Stomach smooth muscle (tissue), 2 donors: ENCODE measurements at regions not wholly inside any gene's neighbourhood (a gene's known extent, or its start where the extent isn't known, plus 50 kb on each side); places are given as distances from the start of the nearest gene placed in this dataset.
"Not testable (repeated sequence)": the region's sequence is repeated elsewhere in the genome, so short reads cannot be mapped to it uniquely, and the experiment has no call there.

Source experiments
- H3K27ac ChIP-seq: one replicate; pipeline ENCODE4 v1.7.0; 2013; ENCODE audit warnings: mild to moderate bottlenecking, low read length, inconsistent platforms
- H3K27me3 ChIP-seq, 2 donors: one replicate each; pipeline ENCODE4 v1.7.0; 2013; ENCODE audit warnings: low read length in 2 of 2; ENCODE audit not compliant: insufficient read depth in 2 of 2, control insufficient read depth in 1 of 2
- H3K36me3 ChIP-seq, 2 donors: one replicate each; pipeline ENCODE4 v1.7.0; 2013; ENCODE audit warnings: low read length in 2 of 2; ENCODE audit not compliant: control insufficient read depth in 2 of 2, insufficient read depth in 2 of 2
- H3K4me1 ChIP-seq: one replicate; pipeline ENCODE4 v1.7.0; 2013; ENCODE audit warnings: low read length; ENCODE audit not compliant: control insufficient read depth, insufficient read depth
- H3K4me3 ChIP-seq, 2 donors: one replicate each; pipeline ENCODE4 v1.7.0; 2013; ENCODE audit warnings: low read length in 2 of 2
- H3K9ac ChIP-seq, 2 donors: one replicate each; pipeline ENCODE4 v1.7.0; 2013; ENCODE audit warnings: low read length in 2 of 2, mild to moderate bottlenecking in 1 of 2
- H3K9me3 ChIP-seq, 2 donors: one replicate each; pipeline ENCODE4 v1.7.0; 2013; ENCODE audit warnings: low read length in 2 of 2; ENCODE audit not compliant: control insufficient read depth in 2 of 2
- donor health status: healthy.
- donor health status: Pancreatic carcinoma.

- not testable (repeated sequence) for H3K9me3 ChIP-seq, H3K27ac ChIP-seq, H3K4me3 ChIP-seq, H3K27me3 ChIP-seq, H3K9ac ChIP-seq, H3K36me3 ChIP-seq
- peaks cover 11% of the 10 kb centered on the region for H3K4me1 ChIP-seq
Observed at GRCh38 chr16:29155866-29156200, 171.0 kb downstream of the LAT start.

DNA sequence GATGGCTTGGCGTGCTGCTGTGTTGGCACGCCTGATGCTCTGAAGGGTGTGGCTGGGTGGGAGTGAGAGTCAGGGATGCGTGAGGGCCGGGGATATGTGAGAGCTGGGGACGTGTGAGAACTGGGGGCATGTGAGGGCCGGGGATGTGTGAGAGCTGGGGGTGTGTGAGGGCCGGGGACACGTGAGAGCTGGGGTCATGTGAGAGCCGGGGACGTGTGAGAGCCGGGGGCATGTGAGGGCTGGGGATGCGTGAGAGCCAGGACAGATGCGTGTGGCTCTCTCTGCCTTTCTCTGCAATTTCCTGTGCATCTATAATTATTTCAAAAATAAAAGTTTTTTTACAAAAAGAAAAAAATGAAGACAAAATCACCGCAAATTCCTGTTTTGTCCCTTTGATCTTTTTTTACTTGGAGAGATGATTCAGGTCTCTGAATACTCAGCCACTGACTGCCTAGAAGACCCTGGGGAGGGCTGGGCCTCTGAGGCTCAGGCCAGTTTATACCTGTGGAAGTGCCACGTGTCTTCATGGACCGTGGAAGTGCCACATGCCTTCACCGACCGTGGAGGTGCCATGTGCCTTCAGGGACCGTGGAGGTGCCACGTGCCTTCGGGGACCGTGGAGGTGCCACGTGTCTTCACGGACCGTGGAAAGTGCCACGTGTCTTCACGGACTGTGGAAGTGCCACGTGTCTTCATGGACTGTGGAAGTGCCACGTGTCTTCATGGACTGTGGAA lies 170.4 kb downstream of the LAT start:
- not testable (repeated sequence) for H3K27ac ChIP-seq, H3K4me3 ChIP-seq, H3K36me3 ChIP-seq, H3K27me3 ChIP-seq, H3K9ac ChIP-seq, H3K9me3 ChIP-seq
- H3K4me1 ChIP-seq = peaks cover 11% of the 10 kb centered on the region

DNA sequence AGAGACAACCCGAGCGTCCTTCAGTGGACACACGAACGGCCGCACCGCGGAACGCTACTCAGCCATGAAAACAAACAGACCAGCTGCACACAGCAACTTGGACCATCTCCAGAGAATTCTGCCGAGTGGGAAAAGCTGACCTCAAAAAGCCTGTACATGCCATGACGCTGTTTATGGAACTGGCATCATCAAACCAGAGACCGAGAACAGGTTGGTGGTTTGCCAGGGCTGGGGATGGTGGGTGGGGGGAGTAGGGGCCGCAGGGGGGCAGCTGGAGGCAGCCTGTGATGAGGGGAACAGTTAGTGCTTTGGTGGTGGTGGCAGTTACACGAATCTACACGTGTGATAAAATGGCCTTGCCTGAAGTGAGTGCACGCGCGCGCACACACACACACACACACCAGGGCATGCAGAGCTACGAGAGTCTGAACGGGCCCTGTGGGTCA lies 169.8 kb downstream of the LAT start:
- Histone ChIP-seq H3K4me3 (no peak overlapping the region), H3K36me3 (no peaks in the 10 kb centered on the region), H3K27me3 (no peaks in the 10 kb centered on the region), H3K27ac (no peak overlapping the region), H3K9me3 (no peaks in the 10 kb centered on the region), H3K9ac (no peak overlapping the region), H3K4me1 (peaks cover 11% of the 10 kb centered on the region)

DNA sequence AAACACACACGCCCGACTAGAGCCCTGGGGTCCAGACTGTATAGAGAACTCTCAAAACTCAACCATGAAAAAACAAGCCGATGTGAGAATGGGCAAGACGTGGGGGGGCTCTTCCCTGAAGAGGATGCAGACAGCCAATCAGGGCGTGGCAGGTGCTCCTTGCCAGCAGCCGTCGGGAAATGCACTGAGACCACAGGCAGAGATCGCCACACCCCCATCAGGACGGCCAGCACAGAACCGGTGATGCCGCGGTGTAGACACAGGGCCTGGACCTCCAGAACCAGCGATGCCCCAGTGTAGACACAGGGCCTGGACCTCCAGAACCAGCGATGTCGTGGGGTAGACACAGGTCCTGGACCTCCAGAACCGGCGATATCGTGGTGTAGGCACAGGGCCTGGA lies 169.2 kb downstream of the LAT start:
- no peaks in the 10 kb centered on the region for H3K27me3 ChIP-seq
- no peak overlapping the region for H3K4me3 ChIP-seq
- no peaks in the 10 kb centered on the region for H3K9me3 ChIP-seq
- H3K4me1 ChIP-seq = peaks cover 11% of the 10 kb centered on the region
- H3K27ac ChIP-seq = no peak overlapping the region
- H3K9ac ChIP-seq = no peak overlapping the region
- H3K36me3 ChIP-seq = no peaks in the 10 kb centered on the region

DNA sequence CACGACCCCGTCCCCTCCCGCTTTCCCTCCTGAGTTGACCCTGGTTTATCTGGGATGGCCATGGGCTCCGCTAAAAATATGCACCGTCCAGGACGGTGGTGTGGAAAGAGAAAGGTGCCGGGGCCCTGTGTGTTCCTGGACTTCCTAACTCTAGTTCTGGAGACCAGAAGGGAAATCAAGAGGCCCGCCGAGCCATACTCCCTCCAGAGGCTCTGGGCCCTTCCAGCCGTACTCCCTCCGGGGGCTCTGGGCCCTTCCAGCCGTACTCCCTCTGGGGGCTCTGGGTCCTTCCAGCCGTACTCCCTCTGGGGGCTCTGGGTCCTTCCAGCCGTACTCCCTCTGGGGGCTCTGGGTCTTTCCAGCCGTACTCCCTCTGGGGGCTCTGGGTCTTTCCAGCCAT lies 168.5 kb downstream of the LAT start:
- H3K9ac ChIP-seq, H3K4me1 ChIP-seq, H3K9me3 ChIP-seq, H3K27me3 ChIP-seq, H3K27ac ChIP-seq, H3K4me3 ChIP-seq, H3K36me3 ChIP-seq: not testable (repeated sequence)

DNA sequence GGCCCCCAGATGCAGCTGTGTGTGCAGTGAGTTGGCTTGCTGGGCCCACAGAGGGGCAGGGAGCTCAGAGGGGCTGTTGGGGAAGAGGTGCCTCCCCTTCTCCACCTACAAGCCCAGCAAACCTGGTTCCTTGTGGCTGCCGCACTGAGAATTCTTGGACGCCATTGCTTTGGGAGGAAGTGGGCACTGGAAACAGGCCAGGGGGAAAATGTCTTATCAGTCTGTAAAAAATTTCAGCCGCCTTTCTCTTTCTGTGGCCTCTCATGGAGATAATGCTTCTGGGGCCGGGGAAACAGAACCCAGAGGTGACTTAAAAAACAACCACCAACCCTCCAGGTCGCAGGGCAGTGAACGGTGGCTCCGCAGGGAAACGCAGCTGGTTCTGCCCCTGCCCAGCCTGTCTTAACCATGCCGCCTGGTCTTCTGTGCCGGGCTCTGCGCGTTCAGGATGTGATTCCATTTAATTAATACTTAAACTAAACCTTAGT lies 167.7 kb downstream of the LAT start:
- not testable (repeated sequence) for H3K9me3 ChIP-seq, H3K4me1 ChIP-seq, H3K27me3 ChIP-seq, H3K4me3 ChIP-seq, H3K36me3 ChIP-seq, H3K9ac ChIP-seq, H3K27ac ChIP-seq

- no peak overlapping the region for H3K4me3 ChIP-seq
- no peaks in the 10 kb centered on the region for H3K36me3 ChIP-seq
- no peaks in the 10 kb centered on the region for H3K27me3 ChIP-seq
- H3K27ac ChIP-seq = no peak overlapping the region
- H3K9ac ChIP-seq = no peak overlapping the region
- H3K9me3 ChIP-seq = no peaks in the 10 kb centered on the region
- H3K4me1 ChIP-seq = peaks cover 9% of the 10 kb centered on the region
Observed at GRCh38 chr16:29151317-29151716, 166.5 kb downstream of the LAT start.

GRCh38 chr16:29149912-29150311 lies 165.1 kb downstream of the LAT start:
- not testable (repeated sequence) for H3K4me1 ChIP-seq, H3K36me3 ChIP-seq, H3K4me3 ChIP-seq, H3K9me3 ChIP-seq, H3K27me3 ChIP-seq, H3K9ac ChIP-seq, H3K27ac ChIP-seq

- H3K27me3 ChIP-seq = no peaks in the 10 kb centered on the region
- no peaks in the 10 kb centered on the region for H3K4me1 ChIP-seq
- no peak overlapping the region for H3K27ac ChIP-seq
- no peaks in the 10 kb centered on the region for H3K36me3 ChIP-seq
- H3K4me3 ChIP-seq = no peak overlapping the region
- no peaks in the 10 kb centered on the region for H3K9me3 ChIP-seq
- no peak overlapping the region for H3K9ac ChIP-seq
Observed at GRCh38 chr16:29148867-29149272, 164.0 kb downstream of the LAT start.

GRCh38 chr16:29148131-29148691 lies 163.4 kb downstream of the LAT start:
- H3K27me3 ChIP-seq = no peaks in the 10 kb centered on the region
- no peak overlapping the region for H3K9ac ChIP-seq
- no peaks in the 10 kb centered on the region for H3K4me1 ChIP-seq
- no peaks in the 10 kb centered on the region for H3K9me3 ChIP-seq
- H3K36me3 ChIP-seq = no peaks in the 10 kb centered on the region
- H3K27ac ChIP-seq = no peak overlapping the region
- no peak overlapping the region for H3K4me3 ChIP-seq

DNA sequence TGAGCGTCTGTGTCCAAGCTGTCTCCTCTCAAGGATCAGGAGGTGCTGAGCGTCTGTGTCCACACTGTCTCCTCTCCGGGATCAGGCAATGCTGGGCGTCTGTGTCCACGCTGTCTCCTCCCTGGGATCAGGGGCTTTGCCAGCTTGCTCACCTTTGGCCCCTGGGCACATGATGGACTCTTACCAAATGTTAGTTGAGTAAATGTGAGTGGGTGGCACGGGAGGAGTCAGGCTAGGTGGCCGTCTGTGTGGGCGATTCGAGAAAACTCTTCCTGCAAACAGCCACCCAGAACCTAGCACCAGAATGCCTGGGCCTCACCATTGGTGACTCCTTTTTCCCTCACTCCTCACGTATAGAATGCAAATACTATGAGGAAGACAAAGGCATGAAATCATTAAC lies 162.9 kb downstream of the LAT start:
- not testable (repeated sequence) for H3K36me3 ChIP-seq, H3K4me3 ChIP-seq, H3K27me3 ChIP-seq, H3K9me3 ChIP-seq, H3K9ac ChIP-seq, H3K4me1 ChIP-seq, H3K27ac ChIP-seq
